OCI-LY7 (cell line): ENCODE measurements at regions not wholly inside any gene's neighbourhood (a gene's known extent, or its start where the extent isn't known, plus 50 kb on each side); places are given as distances from the start of the nearest gene placed in this dataset.

Experiments used
- BruUV-seq: library from RNA; stranded (reverse); fragments of 400-500 nt; replicated peaks from 2 replicates; lab custom pipeline; 2021; lab: Mats Ljungman, UMichigan
- CTCF ChIA-PET: fragments of 300-600 bp; sonication (Branson Sonifier 250); formaldehyde crosslinking; loops from one replicate; lab custom pipeline; 2022; ENCODE audit warnings: antibody characterized with exemption; ENCODE audit not compliant: unreplicated experiment; lab: Charles Lee
- POLR2A ChIA-PET: fragments of 300-600 bp; sonication (Branson Sonifier 250); formaldehyde crosslinking; loops from one replicate; lab custom pipeline; 2022; ENCODE audit warnings: antibody characterized with exemption; lab: Charles Lee
- DNase-seq: peaks from one replicate; pipeline ENCODE4 v3.0.0-alpha.2; 2015; ENCODE audit warnings: low spot score
- H2AFZ ChIP-seq: fragments of 200-600 bp; sonication (generic), shearing (Covaris generic); 2 replicates; pipeline ENCODE4 v1.6.1; 2014; ENCODE audit warnings: mild to moderate bottlenecking, antibody characterized with exemption, low read length, moderate library complexity
- H3K27ac ChIP-seq: fragments of 200-600 bp; sonication (generic); 2 replicates; pipeline ENCODE4 v1.5.1; 2014; ENCODE audit warnings: mixed run types, low read depth, mild to moderate bottlenecking, moderate library complexity, low read length, inconsistent platforms; ENCODE audit not compliant: poor library complexity, severe bottlenecking
- H3K36me3 ChIP-seq: fragments of 200-600 bp; sonication (generic); 2 replicates; pipeline ENCODE4 v1.6.1; 2014; ENCODE audit warnings: mild to moderate bottlenecking, antibody characterized with exemption, low read length, moderate library complexity, mixed read lengths; ENCODE audit not compliant: insufficient read depth
- H3K4me1 ChIP-seq: fragments of 200-600 bp; sonication (generic); 2 replicates; pipeline ENCODE4 v1.5.1; 2014; ENCODE audit warnings: mild to moderate bottlenecking, low read length; ENCODE audit not compliant: insufficient read depth, poor library complexity, severe bottlenecking
- H3K4me2 ChIP-seq: fragments of 200-600 bp; sonication (generic); 2 replicates; pipeline ENCODE4 v1.6.1; 2014; ENCODE audit warnings: mild to moderate bottlenecking, low read length
- H3K4me3 ChIP-seq: fragments of 200-600 bp; sonication (generic); 2 replicates; pipeline ENCODE4 v1.5.1; 2014; ENCODE audit warnings: mild to moderate bottlenecking, low read depth, low read length; ENCODE audit not compliant: poor library complexity, severe bottlenecking
- H3K79me2 ChIP-seq: fragments of 200-600 bp; sonication (generic); 2 replicates; pipeline ENCODE4 v1.6.1; 2016; ENCODE audit warnings: low read depth, mild to moderate bottlenecking, low read length, moderate library complexity, mixed read lengths; ENCODE audit not compliant: insufficient read depth
- H3K9me2 ChIP-seq: fragments of 200-600 bp; sonication (generic); 2 replicates; pipeline ENCODE4 v1.6.1; 2016; ENCODE audit warnings: mild to moderate bottlenecking, low read length, mixed read lengths; ENCODE audit not compliant: insufficient read depth
- H3K9me3 ChIP-seq: fragments of 200-600 bp; sonication (generic); 2 replicates; pipeline ENCODE4 v1.6.1; 2014; ENCODE audit warnings: mild to moderate bottlenecking, mixed run types, low read length, mixed read lengths
- H4K20me1 ChIP-seq: fragments of 200-600 bp; sonication (generic); 2 replicates; pipeline ENCODE4 v1.6.1; 2014; ENCODE audit warnings: mild to moderate bottlenecking, antibody characterized with exemption, low read length, moderate library complexity, mixed read lengths; ENCODE audit not compliant: insufficient read depth
- EZH2phosphoT487 ChIP-seq: fragments of 200-600 bp; sonication (generic); IDR thresholded peaks from 2 replicates; pipeline ENCODE4 v1.6.1; 2018; ENCODE audit warnings: low read depth, borderline replicate concordance, mild to moderate bottlenecking, mixed run types, antibody characterized with exemption, low read length, moderate library complexity, mixed read lengths
- intact Hi-C: fragments of 100-400 bp; cut with micrococcal nuclease; formaldehyde crosslinking; loops from one replicate; pipeline ENCODE4 v1.10.0; 2022; ENCODE audit not compliant: unreplicated experiment
- TF ChIP-seq, protein P1 (sequence below): fragments of 200-600 bp; sonication (generic); conservative IDR thresholded peaks from 2 replicates; pipeline ENCODE4 v1.5.1; 2014; ENCODE audit warnings: mild to moderate bottlenecking, antibody characterized with exemption, low read length, moderate library complexity, mixed read lengths

DNA sequence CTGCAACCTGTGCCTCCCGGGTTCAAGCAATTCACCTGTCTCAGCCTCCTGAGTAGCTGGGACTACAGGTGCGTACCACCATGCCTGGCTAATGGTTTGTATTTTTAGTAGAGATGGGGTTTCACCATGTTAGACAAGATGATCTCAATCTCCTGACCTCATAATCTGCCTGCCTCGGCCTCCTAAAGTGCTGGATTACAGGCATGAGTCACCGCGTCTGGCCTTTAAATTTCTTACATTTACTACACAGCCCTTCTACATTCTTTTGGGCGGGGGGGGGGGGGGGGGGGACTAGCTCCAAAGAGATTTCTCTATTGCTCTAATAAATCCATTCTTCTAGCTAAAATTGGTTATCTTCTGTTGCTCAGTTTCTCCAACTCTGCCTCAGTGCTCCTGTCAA lies 964.9 kb upstream of the ACVR2A start:
- DNase-seq = no peak
- POLR2A ChIA-PET = no interaction called here
- Histone ChIP-seq H3K9me2 (no peaks in the 10 kb centered on the region), H3K79me2 (no peaks in the 10 kb centered on the region), H3K4me2 (no peak overlapping the region), H3K36me3 (no peaks in the 10 kb centered on the region), H2AFZ (no peak overlapping the region), H4K20me1 (no peaks in the 10 kb centered on the region), H3K4me1 (no peaks in the 10 kb centered on the region), H3K4me3 (no peak overlapping the region), H3K9me3 (no peaks in the 10 kb centered on the region), H3K27ac (no peak overlapping the region)
- intact Hi-C loops = no loop called here
- CTCF ChIA-PET = no interaction called here
- BruUV-seq = no TSS peak
- no peak for TF ChIP-seq EZH2phosphoT487
- TF ChIP-seq, protein P1, sequence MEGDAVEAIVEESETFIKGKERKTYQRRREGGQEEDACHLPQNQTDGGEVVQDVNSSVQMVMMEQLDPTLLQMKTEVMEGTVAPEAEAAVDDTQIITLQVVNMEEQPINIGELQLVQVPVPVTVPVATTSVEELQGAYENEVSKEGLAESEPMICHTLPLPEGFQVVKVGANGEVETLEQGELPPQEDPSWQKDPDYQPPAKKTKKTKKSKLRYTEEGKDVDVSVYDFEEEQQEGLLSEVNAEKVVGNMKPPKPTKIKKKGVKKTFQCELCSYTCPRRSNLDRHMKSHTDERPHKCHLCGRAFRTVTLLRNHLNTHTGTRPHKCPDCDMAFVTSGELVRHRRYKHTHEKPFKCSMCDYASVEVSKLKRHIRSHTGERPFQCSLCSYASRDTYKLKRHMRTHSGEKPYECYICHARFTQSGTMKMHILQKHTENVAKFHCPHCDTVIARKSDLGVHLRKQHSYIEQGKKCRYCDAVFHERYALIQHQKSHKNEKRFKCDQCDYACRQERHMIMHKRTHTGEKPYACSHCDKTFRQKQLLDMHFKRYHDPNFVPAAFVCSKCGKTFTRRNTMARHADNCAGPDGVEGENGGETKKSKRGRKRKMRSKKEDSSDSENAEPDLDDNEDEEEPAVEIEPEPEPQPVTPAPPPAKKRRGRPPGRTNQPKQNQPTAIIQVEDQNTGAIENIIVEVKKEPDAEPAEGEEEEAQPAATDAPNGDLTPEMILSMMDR = no peak

DNA sequence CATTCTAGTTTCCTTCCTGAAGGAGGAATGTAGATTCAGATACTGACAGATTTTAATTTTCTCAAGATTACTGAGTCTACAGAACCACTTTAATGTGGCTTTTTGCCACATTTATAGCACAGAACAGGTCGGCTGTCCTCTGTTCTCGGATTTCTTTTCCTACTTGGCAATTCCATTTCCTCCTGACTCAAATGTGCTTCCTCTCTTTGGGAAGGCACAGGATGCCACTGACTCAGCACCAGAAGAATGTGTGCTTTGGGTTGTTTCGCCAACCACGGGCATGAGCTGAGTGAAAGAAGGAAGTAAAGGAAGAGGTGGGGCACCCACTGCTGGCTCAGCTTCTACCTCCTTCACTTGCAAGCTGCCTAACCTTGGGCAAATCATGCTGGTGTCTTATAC lies 970.6 kb upstream of the ACVR2A start:
- Histone ChIP-seq H4K20me1 (no peaks in the 10 kb centered on the region), H3K4me2 (no peak overlapping the region), H3K27ac (no peak overlapping the region), H3K9me2 (no peaks in the 10 kb centered on the region), H3K4me1 (no peaks in the 10 kb centered on the region), H3K4me3 (no peak overlapping the region), H3K9me3 (no peaks in the 10 kb centered on the region), H3K79me2 (no peaks in the 10 kb centered on the region), H3K36me3 (no peaks in the 10 kb centered on the region), H2AFZ (no peak overlapping the region)
- POLR2A ChIA-PET = no interaction called here
- intact Hi-C loops = no loop called here
- no peak for TF ChIP-seq EZH2phosphoT487
- TF ChIP-seq, protein P1 = no peak
- no TSS peak for BruUV-seq
- CTCF ChIA-PET = no interaction called here
- DNase-seq = no peak

DNA sequence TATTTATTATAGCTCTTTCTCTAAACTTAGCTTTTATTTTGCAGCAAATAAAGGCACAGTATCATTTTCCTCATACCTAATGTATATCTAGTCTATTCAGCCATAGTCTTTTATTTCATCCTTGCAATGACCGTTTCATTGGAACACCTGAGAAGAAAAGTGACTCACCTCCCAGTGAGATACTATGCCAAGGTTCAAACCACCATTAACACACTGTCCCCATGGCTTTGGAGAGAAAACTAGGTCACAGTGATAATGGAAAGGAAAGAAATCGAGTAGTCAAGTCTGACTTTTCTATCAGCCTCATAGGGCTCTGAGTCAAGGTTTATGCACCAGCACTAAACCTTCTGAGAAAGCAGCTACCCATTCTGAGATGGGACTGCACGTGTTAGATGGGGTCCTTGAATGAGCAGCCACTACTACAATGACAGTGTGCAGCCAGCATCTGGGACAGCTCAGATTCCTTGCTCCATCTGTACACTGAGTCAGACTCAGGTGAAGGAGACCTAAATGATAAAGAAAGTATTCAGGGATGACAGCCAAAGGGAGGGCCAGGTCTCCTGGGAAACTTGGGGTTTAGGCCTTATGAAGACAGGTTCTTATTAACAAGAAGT lies 971.1 kb upstream of the ACVR2A start:
- TF ChIP-seq EZH2phosphoT487 = no peak
- TF ChIP-seq, protein P1 = no peak
- H3K9me2 ChIP-seq = no peaks in the 10 kb centered on the region
- ChIA-PET CTCF (no interaction called here), POLR2A (no interaction called here)
- H3K36me3 ChIP-seq = no peaks in the 10 kb centered on the region
- no peak overlapping the region for H3K27ac ChIP-seq
- intact Hi-C loops = no loop called here
- H2AFZ ChIP-seq = no peak overlapping the region
- H3K79me2 ChIP-seq = no peaks in the 10 kb centered on the region
- H3K4me2 ChIP-seq = no peak overlapping the region
- DNase-seq = no peak
- no peak overlapping the region for H3K4me3 ChIP-seq
- H3K9me3 ChIP-seq = no peaks in the 10 kb centered on the region
- BruUV-seq = no TSS peak
- H4K20me1 ChIP-seq = no peaks in the 10 kb centered on the region
- no peaks in the 10 kb centered on the region for H3K4me1 ChIP-seq
